Endothelial cell of umbilical vein (primary cell): ENCODE measurements at regions not wholly inside any gene's neighbourhood (a gene's known extent, or its start where the extent isn't known, plus 50 kb on each side); places are given as distances from the start of the nearest gene placed in this dataset.

Source experiments
- BruUV-seq: library from RNA; stranded (reverse); fragments of 400-500 nt; replicated peaks from 2 replicates; lab custom pipeline; 2021; lab: Mats Ljungman, UMichigan
- CTCF ChIA-PET: fragments of 300-600, 350-600 bp; sonication (Branson Sonifier 250); formaldehyde crosslinking; loops from one replicate; lab custom pipeline; 2021; ENCODE audit warnings: antibody characterized with exemption, inconsistent platforms; lab: Charles Lee
- POLR2A ChIA-PET: fragments of 300-600, 350-600 bp; sonication (Branson Sonifier 250); formaldehyde crosslinking; loops from one replicate; lab custom pipeline; 2021; ENCODE audit warnings: antibody characterized with exemption, inconsistent platforms; lab: Charles Lee
- DNase-seq: peaks from one replicate; pipeline ENCODE4 v3.0.0-alpha.2; 2011; ENCODE audit warnings: low read depth, low spot score
- FAIRE-seq: peaks from 2 replicates; lab custom pipeline; 2011; peaks lifted over from hg19 to GRCh38; lab: Jason Lieb, UNC
- H2AFZ ChIP-seq: 2 replicates; pipeline ENCODE4 v1.6.0; 2012; ENCODE audit warnings: low read depth, low read length, control low read depth, inconsistent platforms
- H3K27ac ChIP-seq: 2 replicates; pipeline ENCODE4 v1.5.1; 2011; ENCODE audit warnings: low read depth, mild to moderate bottlenecking, control low read depth, low read length, moderate library complexity; ENCODE audit not compliant: insufficient read depth
- H3K27me3 ChIP-seq, 2 experiments: 2 replicates each; pipeline versions ENCODE4 v1.6.0 to v1.6.1; 2011; ENCODE audit warnings: low read length in 2 of 2, mixed read lengths in 1 of 2; ENCODE audit not compliant: control insufficient read depth in 2 of 2, insufficient read depth in 2 of 2
- H3K36me3 ChIP-seq, 2 experiments: 2 replicates in 1 of 2; 3 replicates in 1 of 2; pipeline ENCODE4 v1.5.1; 2011; ENCODE audit warnings: low read length in 2 of 2, mild to moderate bottlenecking in 1 of 2, moderate library complexity in 1 of 2; ENCODE audit not compliant: control insufficient read depth in 2 of 2, insufficient read depth in 2 of 2; ENCODE audit errors: extremely low read depth in 1 of 2
- H3K4me1 ChIP-seq: 3 replicates; pipeline ENCODE4 v1.5.1; 2011; ENCODE audit warnings: mild to moderate bottlenecking, low read length; ENCODE audit not compliant: control insufficient read depth, insufficient read depth; ENCODE audit errors: extremely low read depth
- H3K4me2 ChIP-seq: 2 replicates; pipeline ENCODE4 v1.6.1; 2011; ENCODE audit warnings: low read length, control low read depth, mixed read lengths; ENCODE audit not compliant: insufficient read depth
- H3K4me3 ChIP-seq, 3 experiments: fragments of 200-600 bp in 1 of 3; sonication (generic), shearing (Covaris generic) in 1 of 3; replicated peaks in 1 of 3; 2 replicates each; pipeline ENCODE4 v1.5.1; 2011 to 2016; ENCODE audit warnings: control low read depth in 3 of 3, low read length in 3 of 3, mild to moderate bottlenecking in 2 of 3, inconsistent platforms in 1 of 3, low read depth in 1 of 3, moderate library complexity in 1 of 3; ENCODE audit not compliant: insufficient read depth in 1 of 3
- H3K79me2 ChIP-seq: 2 replicates; pipeline ENCODE4 v1.6.0; 2012; ENCODE audit warnings: low read length, inconsistent platforms; ENCODE audit not compliant: control insufficient read depth, insufficient read depth
- H3K9ac ChIP-seq: replicated peaks from 2 replicates; pipeline ENCODE3; 2011; ENCODE audit warnings: low read length, control low read depth; ENCODE audit not compliant: insufficient read depth; ENCODE audit errors: extremely low read depth
- H3K9me1 ChIP-seq: replicated peaks from 3 replicates; pipeline ENCODE4 v1.6.0; 2011; ENCODE audit warnings: mild to moderate bottlenecking, low read length; ENCODE audit not compliant: control insufficient read depth, insufficient read depth; ENCODE audit errors: extremely low read depth
- H3K9me3 ChIP-seq: replicated peaks from 2 replicates; pipeline ENCODE4 v1.5.1; 2012; ENCODE audit warnings: low read length, inconsistent platforms; ENCODE audit not compliant: control insufficient read depth, insufficient read depth
- H4K20me1 ChIP-seq: replicated peaks from 2 replicates; pipeline ENCODE3; 2011; ENCODE audit warnings: mild to moderate bottlenecking, low read length; ENCODE audit not compliant: control insufficient read depth, insufficient read depth; ENCODE audit errors: extremely low read depth
- CTCF ChIP-seq, 2 donors: IDR thresholded peaks; 1 replicate in 1 of 2; 2 replicates in 1 of 2; pipeline ENCODE4 v1.5.1; 2011; ENCODE audit warnings: low read length in 2 of 2, mild to moderate bottlenecking in 2 of 2, moderate library complexity in 2 of 2, control low read depth in 1 of 2, inconsistent platforms in 1 of 2, low read depth in 1 of 2; ENCODE audit not compliant: insufficient read depth in 1 of 2; ENCODE audit errors: extremely low read depth in 1 of 2
- EZH2 ChIP-seq: IDR thresholded peaks from 2 replicates; pipeline ENCODE4 v1.6.1; 2012; ENCODE audit warnings: borderline replicate concordance, low read depth, mild to moderate bottlenecking, moderate library complexity, low read length, inconsistent platforms; ENCODE audit not compliant: severe bottlenecking
- FOS ChIP-seq: IDR thresholded peaks from 2 replicates; pipeline ENCODE4 v1.6.1; 2011; ENCODE audit warnings: mild to moderate bottlenecking, low read length, moderate library complexity, borderline replicate concordance; ENCODE audit not compliant: insufficient read depth
- GATA2 ChIP-seq: IDR thresholded peaks from 2 replicates; pipeline ENCODE4 v1.7.0; 2011; ENCODE audit warnings: low read depth, mild to moderate bottlenecking, moderate library complexity, mixed read lengths, low read length; ENCODE audit not compliant: insufficient read length, insufficient read depth
- JUN ChIP-seq: IDR thresholded peaks from 2 replicates; pipeline ENCODE4 v1.6.1; 2011; ENCODE audit warnings: borderline replicate concordance, low read depth; ENCODE audit not compliant: insufficient read length, insufficient read depth
- MYC ChIP-seq: IDR thresholded peaks from one replicate; pipeline ENCODE4 v1.6.1; 2011; ENCODE audit warnings: mild to moderate bottlenecking, low read depth, low read length
- POLR2A ChIP-seq: IDR thresholded peaks from 2 replicates; pipeline ENCODE4 v1.6.1; 2012; ENCODE audit warnings: low read depth, mild to moderate bottlenecking, control low read depth, low read length
- POLR2AphosphoS5 ChIP-seq: IDR thresholded peaks from 2 replicates; pipeline ENCODE4 v1.6.1; 2012; ENCODE audit warnings: low read depth, mild to moderate bottlenecking, control low read depth, low read length, moderate library complexity; ENCODE audit not compliant: insufficient read depth
- dilution Hi-C: fragments of 300-500 bp; cut with MboI; formaldehyde crosslinking; loops from one replicate; pipeline ENCODE4 v1.15.0; 2019; ENCODE audit warnings: low sequenced_read_pairs; ENCODE audit not compliant: extremely low pct_ligation_motif_present
- intact Hi-C: fragments of 100-400 bp; cut with micrococcal nuclease; formaldehyde crosslinking; loops from one replicate; pipeline ENCODE4 v1.10.0; 2022
- TF ChIP-seq, protein P1 (sequence below): IDR thresholded peaks from 2 replicates; pipeline ENCODE4 v1.6.1; 2011; ENCODE audit not compliant: insufficient read depth, insufficient read length

DNA sequence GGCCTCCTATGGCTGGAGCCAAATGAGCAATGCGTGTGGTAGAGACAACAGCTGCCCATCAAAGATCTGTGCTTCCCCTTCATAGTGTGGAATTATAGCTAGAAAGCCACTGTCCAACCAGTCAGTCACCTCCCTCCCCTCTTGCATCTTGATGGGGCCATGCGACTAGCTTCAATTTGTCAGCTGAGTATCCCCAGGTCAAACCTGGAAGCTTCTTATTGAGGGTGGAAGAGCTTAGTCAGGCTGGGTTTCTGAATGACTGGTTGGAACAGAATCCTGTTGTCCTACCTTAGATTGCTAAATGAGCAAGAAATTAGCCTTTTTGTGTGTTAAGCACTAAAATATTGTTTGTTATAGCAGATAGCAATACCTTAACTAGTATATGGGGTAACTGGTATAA, 625.4 kb downstream of the PTPRC start:
- no peaks in the 10 kb centered on the region for H3K9me3 ChIP-seq
- no peaks in the 10 kb centered on the region for H3K9me1 ChIP-seq
- H3K4me3 ChIP-seq = no peak overlapping the region
- DNase-seq = no peak
- no TSS peak for BruUV-seq
- H3K4me2 ChIP-seq = no peak overlapping the region
- ChIA-PET CTCF (no interaction called here), POLR2A (no interaction called here)
- no peaks in the 10 kb centered on the region for H3K27me3 ChIP-seq
- TF ChIP-seq GATA2 = no peak
- TF ChIP-seq, protein P1, sequence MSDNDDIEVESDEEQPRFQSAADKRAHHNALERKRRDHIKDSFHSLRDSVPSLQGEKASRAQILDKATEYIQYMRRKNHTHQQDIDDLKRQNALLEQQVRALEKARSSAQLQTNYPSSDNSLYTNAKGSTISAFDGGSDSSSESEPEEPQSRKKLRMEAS = no peak
- TF ChIP-seq POLR2A = no peak
- no peak for TF ChIP-seq CTCF (IDR thresholded peaks at IDR 0.05; ENCODE audit: extremely low read depth in 1 of 2, insufficient read depth in 1 of 2, low read depth in 1 of 2, low read length in 2 of 2)
- TF ChIP-seq MYC = no peak
- no peak for TF ChIP-seq POLR2AphosphoS5
- no peak for TF ChIP-seq EZH2
- TF ChIP-seq FOS = no peak
- no peak for TF ChIP-seq JUN
- H3K9ac ChIP-seq = no peak overlapping the region
- intact Hi-C loops = no loop called here
- H3K79me2 ChIP-seq = no peaks in the 10 kb centered on the region
- no peak overlapping the region for H2AFZ ChIP-seq
- no peak overlapping the region for H3K27ac ChIP-seq
- FAIRE-seq = no peak
- dilution Hi-C loops = no loop called here
- H4K20me1 ChIP-seq = no peaks in the 10 kb centered on the region
- H3K4me1 ChIP-seq = no peaks in the 10 kb centered on the region
- no peaks in the 10 kb centered on the region for H3K36me3 ChIP-seq
